ENCODE measurements at regions not wholly inside any gene's neighbourhood (a gene's known extent, or its start where the extent isn't known, plus 50 kb on each side); places are given as distances from the start of the nearest gene placed in this dataset.

- no peak for DNase-seq
These were observed 547.5 kb downstream of the EBF1 start for GRCh38 chr5:158552241-158552640.

GRCh38 chr5:158549311-158549710 is 550.4 kb downstream of the EBF1 start:
- DNase-seq, result no peak

GRCh38 chr5:158546748-158547147 is 553.0 kb downstream of the EBF1 start:
- no peak for DNase-seq

- no peak for DNase-seq
These were observed 553.7 kb downstream of the EBF1 start for GRCh38 chr5:158545949-158546530.

- DNase-seq, result no peak
These were observed 555.1 kb downstream of the EBF1 start for GRCh38 chr5:158544388-158545339.

GRCh38 chr5:158543539-158544387 is 556.0 kb downstream of the EBF1 start:
- peak in 1 of 5 donors; percentile 2 for DNase-seq

GRCh38 chr5:158541536-158542297 is 558.0 kb downstream of the EBF1 start:
- no peak for DNase-seq

- DNase-seq, result no peak
These were observed 561.1 kb downstream of the EBF1 start for GRCh38 chr5:158538506-158539074.

- no peak for DNase-seq
These were observed 562.4 kb downstream of the EBF1 start for GRCh38 chr5:158537366-158537765.

GRCh38 chr5:158534203-158534602 is 565.5 kb downstream of the EBF1 start:
- DNase-seq, result no peak

- no peak for DNase-seq
These were observed 567.0 kb downstream of the EBF1 start for GRCh38 chr5:158532739-158533138.

GRCh38 chr5:158531860-158532259 is 567.9 kb downstream of the EBF1 start:
- DNase-seq, result no peak

- no peak for DNase-seq
These were observed 569.6 kb downstream of the EBF1 start for GRCh38 chr5:158530115-158530514.

- no peak for DNase-seq
These were observed 570.3 kb downstream of the EBF1 start for GRCh38 chr5:158529454-158529853.

GRCh38 chr5:158525663-158526062 is 574.1 kb downstream of the EBF1 start:
- DNase-seq, result no peak

GRCh38 chr5:158524070-158524469 is 575.6 kb downstream of the EBF1 start:
- no peak for DNase-seq

GRCh38 chr5:158522776-158523175 is 576.9 kb downstream of the EBF1 start:
- no peak for DNase-seq

GRCh38 chr5:158521995-158522394 is 577.7 kb downstream of the EBF1 start:
- no peak for DNase-seq

- DNase-seq, result no peak
These were observed 580.2 kb downstream of the EBF1 start for GRCh38 chr5:158519433-158520021.

- no peak for DNase-seq
These were observed 583.2 kb downstream of the EBF1 start for GRCh38 chr5:158516521-158516920.

GRCh38 chr5:158514986-158515359 is 584.7 kb downstream of the EBF1 start:
- DNase-seq, result no peak

Measured in T-helper 1 cell (primary cell).